PC-9 (cell line): ENCODE measurements at regions not wholly inside any gene's neighbourhood (a gene's known extent, or its start where the extent isn't known, plus 50 kb on each side); places are given as distances from the start of the nearest gene placed in this dataset.

Experiments
- EZH2 ChIP-seq: fragments of 200-600 bp; sonication (generic); IDR thresholded peaks from 2 replicates; pipeline ENCODE4 v1.8.0; 2017; ENCODE audit warnings: antibody characterized with exemption, low read depth
- TF ChIP-seq, protein P1 (sequence below): fragments of 200-600 bp; sonication (generic); conservative IDR thresholded peaks from 2 replicates; pipeline ENCODE4 v1.6.1; 2017; ENCODE audit warnings: mixed run types, antibody characterized with exemption, mild to moderate bottlenecking, moderate library complexity

- TF ChIP-seq, protein P1, sequence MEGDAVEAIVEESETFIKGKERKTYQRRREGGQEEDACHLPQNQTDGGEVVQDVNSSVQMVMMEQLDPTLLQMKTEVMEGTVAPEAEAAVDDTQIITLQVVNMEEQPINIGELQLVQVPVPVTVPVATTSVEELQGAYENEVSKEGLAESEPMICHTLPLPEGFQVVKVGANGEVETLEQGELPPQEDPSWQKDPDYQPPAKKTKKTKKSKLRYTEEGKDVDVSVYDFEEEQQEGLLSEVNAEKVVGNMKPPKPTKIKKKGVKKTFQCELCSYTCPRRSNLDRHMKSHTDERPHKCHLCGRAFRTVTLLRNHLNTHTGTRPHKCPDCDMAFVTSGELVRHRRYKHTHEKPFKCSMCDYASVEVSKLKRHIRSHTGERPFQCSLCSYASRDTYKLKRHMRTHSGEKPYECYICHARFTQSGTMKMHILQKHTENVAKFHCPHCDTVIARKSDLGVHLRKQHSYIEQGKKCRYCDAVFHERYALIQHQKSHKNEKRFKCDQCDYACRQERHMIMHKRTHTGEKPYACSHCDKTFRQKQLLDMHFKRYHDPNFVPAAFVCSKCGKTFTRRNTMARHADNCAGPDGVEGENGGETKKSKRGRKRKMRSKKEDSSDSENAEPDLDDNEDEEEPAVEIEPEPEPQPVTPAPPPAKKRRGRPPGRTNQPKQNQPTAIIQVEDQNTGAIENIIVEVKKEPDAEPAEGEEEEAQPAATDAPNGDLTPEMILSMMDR = no peak
- no peak for TF ChIP-seq EZH2
Measured at GRCh38 chr1:96887501-96887900, 165.9 kb downstream of the PTBP2 start.
